Neural cell (in vitro differentiated cells): ENCODE measurements at regions not wholly inside any gene's neighbourhood (a gene's known extent, or its start where the extent isn't known, plus 50 kb on each side); places are given as distances from the start of the nearest gene placed in this dataset.

Experiments
- H2AFZ ChIP-seq: fragments of 200-600, 300-800 bp; sonication (generic), shearing (Covaris generic); 2 replicates; pipeline ENCODE4 v1.6.0; 2014; ENCODE audit warnings: low read depth, mild to moderate bottlenecking, antibody characterized with exemption, low read length, moderate library complexity
- H3F3A ChIP-seq: fragments of 200-600 bp; shearing (Covaris generic); 2 replicates; pipeline ENCODE4 v1.6.1; 2016; ENCODE audit warnings: mild to moderate bottlenecking, moderate library complexity, mixed read lengths, antibody characterized with exemption, low read length; ENCODE audit not compliant: insufficient read depth, poor library complexity, severe bottlenecking
- H3K27ac ChIP-seq: fragments of 200-600, 300-800 bp; sonication (generic), shearing (Covaris generic); 2 replicates; pipeline ENCODE4 v1.5.1; 2014; ENCODE audit warnings: mild to moderate bottlenecking, low read length, moderate library complexity
- H3K27me3 ChIP-seq: fragments of 300-800, 200-600 bp; sonication (generic), shearing (Covaris generic); 2 replicates; pipeline ENCODE4 v1.6.0; 2014; ENCODE audit warnings: mild to moderate bottlenecking, low read depth, low read length, moderate library complexity; ENCODE audit not compliant: insufficient read depth
- H3K36me3 ChIP-seq: fragments of 300-800, 200-600 bp; sonication (generic), shearing (Covaris generic); 2 replicates; pipeline ENCODE4 v1.5.1; 2014; ENCODE audit warnings: mild to moderate bottlenecking, antibody characterized with exemption, low read length, moderate library complexity; ENCODE audit not compliant: insufficient read depth
- H3K4me2 ChIP-seq: fragments of 300-800, 200-600 bp; sonication (generic), shearing (Covaris generic); 2 replicates; pipeline ENCODE4 v1.6.0; 2014; ENCODE audit warnings: mild to moderate bottlenecking, low read length
- H3K4me3 ChIP-seq: fragments of 300-800, 200-600 bp; sonication (generic), shearing (Covaris generic); 2 replicates; pipeline ENCODE4 v1.5.1; 2014; ENCODE audit warnings: mild to moderate bottlenecking, low read length, moderate library complexity
- H3K79me2 ChIP-seq: fragments of 200-600 bp; shearing (Covaris generic); replicated peaks from 2 replicates; pipeline ENCODE4 v1.6.0; 2014; ENCODE audit warnings: mild to moderate bottlenecking, low read length, moderate library complexity; ENCODE audit not compliant: insufficient read depth
- H3K9ac ChIP-seq: fragments of 300-800, 200-600 bp; sonication (generic), shearing (Covaris generic); 2 replicates; pipeline ENCODE4 v1.6.1; 2016; ENCODE audit warnings: mild to moderate bottlenecking, low read length, mixed read lengths
- H3K9me2 ChIP-seq: fragments of 200-600 bp; shearing (Covaris generic); 2 replicates; pipeline ENCODE4 v1.6.1; 2016; ENCODE audit warnings: mild to moderate bottlenecking, low read length, mixed read lengths; ENCODE audit not compliant: insufficient read depth
- H3K9me3 ChIP-seq: fragments of 200-600, 300-800 bp; sonication (generic), shearing (Covaris generic); 2 replicates; pipeline ENCODE4 v1.6.1; 2016; ENCODE audit warnings: mild to moderate bottlenecking, mixed run types, low read length, moderate library complexity, mixed read lengths
- H4K20me1 ChIP-seq: fragments of 200-600 bp; shearing (Covaris generic); 2 replicates; pipeline ENCODE4 v1.6.1; 2016; ENCODE audit warnings: mild to moderate bottlenecking, mixed run types; ENCODE audit not compliant: insufficient read depth
- EP300 ChIP-seq: fragments of 450-650 bp; conservative IDR thresholded peaks from 2 replicates; pipeline ENCODE4 v1.6.1; 2014; ENCODE audit warnings: antibody characterized with exemption, mild to moderate bottlenecking, moderate library complexity; ENCODE audit not compliant: poor library complexity, severe bottlenecking
- MXI1 ChIP-seq: fragments of 450-650 bp; conservative IDR thresholded peaks from 2 replicates; pipeline ENCODE4 v1.6.1; 2014; ENCODE audit warnings: antibody characterized with exemption, mild to moderate bottlenecking; ENCODE audit not compliant: poor library complexity, severe bottlenecking
- POLR2AphosphoS5 ChIP-seq: IDR thresholded peaks from 2 replicates; pipeline ENCODE4 v1.6.1; 2012
- RAD21 ChIP-seq: fragments of 450-650 bp; conservative IDR thresholded peaks from 2 replicates; pipeline ENCODE4 v1.6.1; 2014; ENCODE audit warnings: antibody characterized with exemption, mild to moderate bottlenecking, moderate library complexity
- REST ChIP-seq: IDR thresholded peaks from 2 replicates; pipeline ENCODE4 v1.6.1; 2012; ENCODE audit warnings: borderline replicate concordance
- SMC3 ChIP-seq: fragments of 450-650 bp; conservative IDR thresholded peaks from 2 replicates; pipeline ENCODE4 v1.6.1; 2014; ENCODE audit warnings: antibody characterized with exemption, mild to moderate bottlenecking, moderate library complexity; ENCODE audit not compliant: poor library complexity
- TAF1 ChIP-seq: IDR thresholded peaks from 2 replicates; pipeline ENCODE4 v1.6.1; 2012; ENCODE audit warnings: low read depth
- TF ChIP-seq, protein P1 (sequence below): fragments of 450-650 bp; IDR thresholded peaks from 2 replicates; pipeline ENCODE4 v1.5.1; 2014; ENCODE audit warnings: antibody characterized with exemption, mild to moderate bottlenecking, moderate library complexity; ENCODE audit not compliant: poor library complexity, severe bottlenecking

- no peak overlapping the region for H3K4me2 ChIP-seq
- H3K9ac ChIP-seq: no peak overlapping the region
- H3K79me2 ChIP-seq: no peaks in the 10 kb centered on the region
- H3K4me3 ChIP-seq: no peak overlapping the region
- no peaks in the 10 kb centered on the region for H3K36me3 ChIP-seq
- H3K9me2 ChIP-seq: no peaks in the 10 kb centered on the region
- H3K27me3 ChIP-seq: no peaks in the 10 kb centered on the region
- no peaks in the 10 kb centered on the region for H3F3A ChIP-seq
- no peak overlapping the region for H2AFZ ChIP-seq
- H3K9me3 ChIP-seq: no peaks in the 10 kb centered on the region
- no peak for TF ChIP-seq MXI1
- no peaks in the 10 kb centered on the region for H4K20me1 ChIP-seq
- no peak overlapping the region for H3K27ac ChIP-seq
Observed at GRCh38 chr10:8211631-8212030, 157.1 kb downstream of the GATA3 start.

GRCh38 chr10:8213735-8214134 is 159.2 kb downstream of the GATA3 start:
- H3K9ac ChIP-seq: no peak overlapping the region
- H3K27me3 ChIP-seq: no peaks in the 10 kb centered on the region
- no peaks in the 10 kb centered on the region for H4K20me1 ChIP-seq
- H3F3A ChIP-seq: no peaks in the 10 kb centered on the region
- H3K27ac ChIP-seq: no peak overlapping the region
- TF ChIP-seq POLR2AphosphoS5 (no peak), RAD21 (no peak), SMC3 (no peak), TAF1 (no peak)
- TF ChIP-seq, protein P1, sequence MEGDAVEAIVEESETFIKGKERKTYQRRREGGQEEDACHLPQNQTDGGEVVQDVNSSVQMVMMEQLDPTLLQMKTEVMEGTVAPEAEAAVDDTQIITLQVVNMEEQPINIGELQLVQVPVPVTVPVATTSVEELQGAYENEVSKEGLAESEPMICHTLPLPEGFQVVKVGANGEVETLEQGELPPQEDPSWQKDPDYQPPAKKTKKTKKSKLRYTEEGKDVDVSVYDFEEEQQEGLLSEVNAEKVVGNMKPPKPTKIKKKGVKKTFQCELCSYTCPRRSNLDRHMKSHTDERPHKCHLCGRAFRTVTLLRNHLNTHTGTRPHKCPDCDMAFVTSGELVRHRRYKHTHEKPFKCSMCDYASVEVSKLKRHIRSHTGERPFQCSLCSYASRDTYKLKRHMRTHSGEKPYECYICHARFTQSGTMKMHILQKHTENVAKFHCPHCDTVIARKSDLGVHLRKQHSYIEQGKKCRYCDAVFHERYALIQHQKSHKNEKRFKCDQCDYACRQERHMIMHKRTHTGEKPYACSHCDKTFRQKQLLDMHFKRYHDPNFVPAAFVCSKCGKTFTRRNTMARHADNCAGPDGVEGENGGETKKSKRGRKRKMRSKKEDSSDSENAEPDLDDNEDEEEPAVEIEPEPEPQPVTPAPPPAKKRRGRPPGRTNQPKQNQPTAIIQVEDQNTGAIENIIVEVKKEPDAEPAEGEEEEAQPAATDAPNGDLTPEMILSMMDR: no peak
- H3K79me2 ChIP-seq: no peaks in the 10 kb centered on the region
- no peaks in the 10 kb centered on the region for H3K9me3 ChIP-seq
- no peak overlapping the region for H3K4me2 ChIP-seq
- H3K36me3 ChIP-seq: no peaks in the 10 kb centered on the region
- no peaks in the 10 kb centered on the region for H3K9me2 ChIP-seq
- H2AFZ ChIP-seq: no peak overlapping the region
- no peak overlapping the region for H3K4me3 ChIP-seq

DNA sequence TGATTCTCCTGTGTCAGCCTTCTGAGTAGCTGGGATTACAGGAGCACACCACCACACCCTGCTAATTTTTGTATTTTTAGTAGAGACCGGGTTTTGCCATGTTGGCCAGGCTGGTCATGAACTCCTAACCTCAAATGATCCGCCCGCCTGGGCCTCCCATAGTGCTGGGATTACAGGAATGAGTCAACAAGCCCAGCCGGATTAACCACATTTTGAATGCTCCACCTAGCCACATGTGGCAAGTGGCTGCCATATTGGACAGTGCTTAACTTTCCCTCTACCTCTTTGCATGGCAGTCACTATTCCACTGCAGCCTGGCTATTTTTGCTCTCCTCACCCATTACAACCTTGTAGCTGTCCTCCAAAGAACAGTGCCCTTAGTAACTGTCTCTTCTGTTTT is 160.1 kb downstream of the GATA3 start:
- no peak overlapping the region for H2AFZ ChIP-seq
- TF ChIP-seq EP300: no peak
- no peak for TF ChIP-seq TAF1
- TF ChIP-seq REST: no peak
- TF ChIP-seq RAD21: no peak
- no peak for TF ChIP-seq SMC3
- TF ChIP-seq POLR2AphosphoS5: no peak
- H3K27ac ChIP-seq: no peak overlapping the region
- H3K36me3 ChIP-seq: no peaks in the 10 kb centered on the region
- H3K9me3 ChIP-seq: no peaks in the 10 kb centered on the region
- H3K4me2 ChIP-seq: no peak overlapping the region
- H3K27me3 ChIP-seq: no peaks in the 10 kb centered on the region
- no peaks in the 10 kb centered on the region for H3K9me2 ChIP-seq
- no peak overlapping the region for H3K9ac ChIP-seq
- H3K79me2 ChIP-seq: no peaks in the 10 kb centered on the region
- no peak overlapping the region for H3K4me3 ChIP-seq
- no peaks in the 10 kb centered on the region for H4K20me1 ChIP-seq
- no peaks in the 10 kb centered on the region for H3F3A ChIP-seq
